Prostate gland (tissue), 2 donors: ENCODE measurements at regions not wholly inside any gene's neighbourhood (a gene's known extent, or its start where the extent isn't known, plus 50 kb on each side); places are given as distances from the start of the nearest gene placed in this dataset.

Experiments used
- CTCF ChIP-seq, 4 experiments: fragments of 200-600 bp in 2 of 4; fragments of 450-650 bp in 2 of 4; sonication (generic) in 2 of 4; IDR thresholded peaks; 1 replicate in 3 of 4; 2 replicates in 1 of 4; pipeline ENCODE4 v1.5.1; 2016 to 2019; ENCODE audit warnings: antibody characterized with exemption in 4 of 4, mild to moderate bottlenecking in 2 of 4, moderate library complexity in 2 of 4
- POLR2A ChIP-seq: fragments of 450-650 bp; IDR thresholded peaks from one replicate; pipeline ENCODE4 v1.6.1; 2016; ENCODE audit warnings: antibody characterized with exemption, mild to moderate bottlenecking
- POLR2AphosphoS5 ChIP-seq: sonication (generic); formaldehyde crosslinking; IDR thresholded peaks from one replicate; pipeline ENCODE4 v1.6.1; 2017; ENCODE audit warnings: antibody characterized with exemption

- TF ChIP-seq CTCF (IDR thresholded peaks at IDR 0.05) (no peak), POLR2A (no peak), POLR2AphosphoS5 (no peak)
Observed at GRCh38 chr17:33847900-33848299, 407.2 kb upstream of the CCL2 start.
